ENCODE measurements at regions not wholly inside any gene's neighbourhood (a gene's known extent, or its start where the extent isn't known, plus 50 kb on each side); places are given as distances from the start of the nearest gene placed in this dataset.

GRCh38 chr2:60306267-60306861 lies 247.1 kb downstream of the BCL11A start:
- ATAC-seq, result no peak

GRCh38 chr2:60303680-60304079 lies 249.8 kb downstream of the BCL11A start:
- no peak for ATAC-seq

More at GRCh38 chr2:60306267-60306861, 247.1 kb downstream of the BCL11A start:
- TF ChIP-seq ISL1 (CRISPR knock-in tag; IDR thresholded peaks at IDR 0.05) (no peak), BACH2 (CRISPR knock-in tag; IDR thresholded peaks at IDR 0.05; ENCODE audit: borderline replicate concordance) (no peak), PATZ1 (CRISPR knock-in tag; IDR thresholded peaks at IDR 0.05; ENCODE audit: borderline replicate concordance) (no peak), ZNF565 (CRISPR knock-in tag; conservative IDR thresholded peaks at IDR 0.05; ENCODE audit: low read depth) (no peak), ZC3H10 (CRISPR knock-in tag; IDR thresholded peaks at IDR 0.05) (no peak)

GRCh38 chr2:60302377-60303126 lies 250.9 kb downstream of the BCL11A start:
- TF ChIP-seq ZNF8 (CRISPR knock-in tag; IDR thresholded peaks at IDR 0.05) (no peak), OSR1 (CRISPR knock-in tag; IDR thresholded peaks at IDR 0.05) (no peak), GLIS3 (CRISPR knock-in tag; IDR thresholded peaks at IDR 0.05) (no peak), CREB5 (CRISPR knock-in tag; IDR thresholded peaks at IDR 0.05; ENCODE audit: low read depth) (no peak), PPARA (CRISPR knock-in tag; IDR thresholded peaks at IDR 0.05; ENCODE audit: borderline replicate concordance) (no peak), ZNF70 (CRISPR knock-in tag; IDR thresholded peaks at IDR 0.05) (no peak), ZC3H10 (CRISPR knock-in tag; IDR thresholded peaks at IDR 0.05) (no peak), SNAI2 (CRISPR knock-in tag; IDR thresholded peaks at IDR 0.05) (no peak), CSRNP3 (CRISPR knock-in tag; IDR thresholded peaks at IDR 0.05) (no peak)
- ATAC-seq, result no peak

More at GRCh38 chr2:60303680-60304079, 249.8 kb downstream of the BCL11A start:
- TF ChIP-seq PATZ1 (CRISPR knock-in tag; IDR thresholded peaks at IDR 0.05; ENCODE audit: borderline replicate concordance) (no peak), ZNF70 (CRISPR knock-in tag; IDR thresholded peaks at IDR 0.05) (no peak), ARNTL (CRISPR knock-in tag; IDR thresholded peaks at IDR 0.05; ENCODE audit: borderline replicate concordance, low read depth) (no peak), TCF4 (CRISPR knock-in tag; IDR thresholded peaks at IDR 0.05; ENCODE audit: borderline replicate concordance) (no peak), ZFP30 (CRISPR knock-in tag; IDR thresholded peaks at IDR 0.05) (no peak), TOX (CRISPR knock-in tag; IDR thresholded peaks at IDR 0.05; ENCODE audit: borderline replicate concordance) (no peak), ZNF8 (CRISPR knock-in tag; IDR thresholded peaks at IDR 0.05) (no peak), ZNF565 (CRISPR knock-in tag; conservative IDR thresholded peaks at IDR 0.05; ENCODE audit: low read depth) (no peak), CSRNP3 (CRISPR knock-in tag; IDR thresholded peaks at IDR 0.05) (no peak), ESRRG (CRISPR knock-in tag; IDR thresholded peaks at IDR 0.05) (no peak), ZC3H10 (CRISPR knock-in tag; IDR thresholded peaks at IDR 0.05) (no peak)

GRCh38 chr2:60301726-60302125 lies 251.7 kb downstream of the BCL11A start:
- no peak for ATAC-seq
- TF ChIP-seq RARB (CRISPR knock-in tag; IDR thresholded peaks at IDR 0.05) (no peak), TOX (CRISPR knock-in tag; IDR thresholded peaks at IDR 0.05; ENCODE audit: borderline replicate concordance) (no peak), PPARA (CRISPR knock-in tag; IDR thresholded peaks at IDR 0.05; ENCODE audit: borderline replicate concordance) (no peak), OSR1 (CRISPR knock-in tag; IDR thresholded peaks at IDR 0.05) (no peak), TSHZ2 (CRISPR knock-in tag; IDR thresholded peaks at IDR 0.05) (no peak), POU6F1 (CRISPR knock-in tag; IDR thresholded peaks at IDR 0.05; ENCODE audit: borderline replicate concordance, low read depth) (no peak)
